ENCODE measurements at regions not wholly inside any gene's neighbourhood (a gene's known extent, or its start where the extent isn't known, plus 50 kb on each side); places are given as distances from the start of the nearest gene placed in this dataset.

- no peaks in the 10 kb centered on the region for H3K9me3 ChIP-seq
- H3K4me1 ChIP-seq: peaks cover 28% of the 10 kb centered on the region
- H3K9ac ChIP-seq: no peak overlapping the region
- no peak overlapping the region for H3K4me2 ChIP-seq
- no peaks in the 10 kb centered on the region for H3K27me3 ChIP-seq
- no peak overlapping the region for H3K4me3 ChIP-seq
- TF ChIP-seq Cebpa-rat (IDR thresholded peaks at IDR 0.05): no peak
- H3K36me3 ChIP-seq: no peaks in the 10 kb centered on the region
- no peak overlapping the region for H3K27ac ChIP-seq
- H4K20me1 ChIP-seq: no peaks in the 10 kb centered on the region
Observed at GRCh38 chr13:29906432-29907011, 56.1 kb upstream of the UBL3 start.

- Histone ChIP-seq H3K27me3 (no peaks in the 10 kb centered on the region), H3K4me2 (no peak overlapping the region), H3K36me3 (no peaks in the 10 kb centered on the region), H4K20me1 (no peaks in the 10 kb centered on the region), H3K4me3 (no peak overlapping the region), H3K27ac (no peak overlapping the region), H3K9me3 (no peaks in the 10 kb centered on the region; the same call in 1 of the 2 replicates), H3K9ac (no peak overlapping the region), H3K4me1 (peaks cover 29% of the 10 kb centered on the region)
- 0 out of 2 replicates have a peak, but pooled peaks have one; percentile 64 for TF ChIP-seq Cebpa-rat (IDR thresholded peaks at IDR 0.05)
Observed at GRCh38 chr13:29905845-29906244, 55.4 kb upstream of the UBL3 start.

GRCh38 chr13:29903996-29904395, 53.6 kb upstream of the UBL3 start:
- no peaks in the 10 kb centered on the region for H4K20me1 ChIP-seq
- peak overlapping the region; percentile 76 for H3K4me2 ChIP-seq
- no peak overlapping the region for H3K4me3 ChIP-seq
- no peaks in the 10 kb centered on the region; the same call in 1 of the 2 replicates for H3K9me3 ChIP-seq
- no peak for TF ChIP-seq Cebpa-rat (IDR thresholded peaks at IDR 0.05)
- no peak overlapping the region for H3K27ac ChIP-seq
- no peaks in the 10 kb centered on the region for H3K36me3 ChIP-seq
- H3K9ac ChIP-seq: no peak overlapping the region
- H3K27me3 ChIP-seq: no peaks in the 10 kb centered on the region
- peaks cover 29% of the 10 kb centered on the region for H3K4me1 ChIP-seq

- Histone ChIP-seq H3K27ac (no peak overlapping the region), H4K20me1 (no peaks in the 10 kb centered on the region), H3K9me3 (no peaks in the 10 kb centered on the region; the same call in 1 of the 2 replicates), H3K27me3 (no peaks in the 10 kb centered on the region), H3K36me3 (no peaks in the 10 kb centered on the region), H3K4me1 (peaks cover 29% of the 10 kb centered on the region), H3K9ac (no peak overlapping the region), H3K4me2 (peak overlapping the region; percentile 76), H3K4me3 (no peak overlapping the region)
- no peak for TF ChIP-seq Cebpa-rat (IDR thresholded peaks at IDR 0.05)
Observed at GRCh38 chr13:29903543-29903942, 53.1 kb upstream of the UBL3 start.

GRCh38 chr13:29902632-29903305, 52.4 kb upstream of the UBL3 start:
- peak overlapping the region; percentile 47 for H3K4me3 ChIP-seq
- H3K9me3 ChIP-seq: no peaks in the 10 kb centered on the region; the same call in 1 of the 2 replicates
- H3K27me3 ChIP-seq: no peaks in the 10 kb centered on the region
- H4K20me1 ChIP-seq: no peaks in the 10 kb centered on the region
- H3K9ac ChIP-seq: peak overlapping the region; percentile 39; the same call in 1 of the 2 replicates
- H3K4me1 ChIP-seq: peaks cover 29% of the 10 kb centered on the region
- TF ChIP-seq Cebpa-rat (IDR thresholded peaks at IDR 0.05): no peak
- no peaks in the 10 kb centered on the region for H3K36me3 ChIP-seq
- peak overlapping the region; percentile 32; the same call in 1 of the 2 replicates for H3K27ac ChIP-seq
- peak overlapping the region; percentile 76 for H3K4me2 ChIP-seq

GRCh38 chr13:29901710-29902631, 51.6 kb upstream of the UBL3 start:
- H4K20me1 ChIP-seq: no peaks in the 10 kb centered on the region
- no peaks in the 10 kb centered on the region for H3K27me3 ChIP-seq
- no peaks in the 10 kb centered on the region for H3K36me3 ChIP-seq
- no peak for TF ChIP-seq Cebpa-rat (IDR thresholded peaks at IDR 0.05)
- H3K4me3 ChIP-seq: peak overlapping the region; percentile 47
- peaks cover 29% of the 10 kb centered on the region for H3K4me1 ChIP-seq
- peak overlapping the region; percentile 76 for H3K4me2 ChIP-seq
- peak overlapping the region; percentile 39; the same call in 1 of the 2 replicates for H3K9ac ChIP-seq
- no peak overlapping the region for H3K27ac ChIP-seq
- H3K9me3 ChIP-seq: no peaks in the 10 kb centered on the region; the same call in 1 of the 2 replicates
